Vagina (tissue), 2 donors: ENCODE measurements at regions not wholly inside any gene's neighbourhood (a gene's known extent, or its start where the extent isn't known, plus 50 kb on each side); places are given as distances from the start of the nearest gene placed in this dataset.

Source experiments
- DNase-seq, 2 donors: peaks; one replicate each; pipeline ENCODE4 v3.0.0-alpha.2; 2017; ENCODE audit errors: extremely low spot score in 2 of 2
- H3K27ac ChIP-seq: fragments of 200-600 bp; sonication (generic); one replicate; pipeline ENCODE4 v1.5.1; 2019
- H3K27me3 ChIP-seq: fragments of 200-600 bp; sonication (generic); one replicate; pipeline ENCODE4 v1.5.1; 2019
- H3K36me3 ChIP-seq, 2 donors: fragments of 200-600 bp; sonication (generic); one replicate each; pipeline ENCODE4 v1.5.1; 2017 to 2019
- H3K4me1 ChIP-seq: fragments of 200-600 bp; sonication (generic); one replicate; pipeline ENCODE4 v1.5.1; 2019
- H3K4me3 ChIP-seq, 2 donors: fragments of 200-600 bp; sonication (generic); 1 replicate in 1 of 2; 2 replicates in 1 of 2; pipeline ENCODE4 v1.5.1; 2016 to 2019
- H3K9me3 ChIP-seq: fragments of 200-600 bp; sonication (generic); one replicate; pipeline ENCODE4 v1.5.1; 2019
- POLR2A ChIP-seq, 2 donors: fragments of 450-650 bp; IDR thresholded peaks; one replicate each; pipeline ENCODE4 v1.6.1; 2017; ENCODE audit warnings: antibody characterized with exemption in 2 of 2, mild to moderate bottlenecking in 2 of 2, moderate library complexity in 2 of 2
- POLR2AphosphoS5 ChIP-seq, 2 donors: sonication (generic); formaldehyde crosslinking; IDR thresholded peaks; one replicate each; pipeline ENCODE4 v1.9.0; 2017; ENCODE audit warnings: antibody characterized with exemption in 2 of 2, mild to moderate bottlenecking in 2 of 2, low read depth in 1 of 2; ENCODE audit not compliant: insufficient read depth in 1 of 2
- intact Hi-C: fragments of 100-400 bp; cut with DNase I; formaldehyde crosslinking; loops from one replicate; pipeline ENCODE4 v1.15.1; 2023
- TF ChIP-seq, protein P1 (sequence below), 3 experiments: fragments of 450-650 bp in 2 of 3; fragments of 200-600 bp in 1 of 3; sonication (generic) in 1 of 3; IDR thresholded peaks; one replicate each; pipeline ENCODE4 v1.5.1; 2017 to 2019; ENCODE audit warnings: antibody characterized with exemption in 3 of 3, mild to moderate bottlenecking in 2 of 3, moderate library complexity in 2 of 3

DNA sequence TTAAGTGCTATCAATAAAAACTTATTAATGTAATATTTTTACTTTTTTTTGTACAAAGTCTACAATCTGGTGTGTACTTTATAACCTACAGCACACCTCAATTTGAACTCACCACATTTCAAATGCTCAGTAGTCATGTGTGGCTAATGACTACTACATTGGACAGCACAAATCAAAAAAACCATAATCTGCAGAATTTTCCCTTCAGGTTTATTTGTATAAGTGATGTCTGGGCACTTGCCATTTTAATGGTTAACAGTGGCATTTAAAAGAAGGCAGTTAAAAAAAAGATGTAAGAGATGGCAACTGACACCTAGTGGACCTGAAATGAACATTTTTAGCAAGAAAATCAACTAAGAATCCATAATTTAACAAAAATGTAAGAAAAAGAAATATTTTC is 124.6 kb upstream of the NRBF2 start:
- no peaks in the 10 kb centered on the region for H3K27me3 ChIP-seq
- H3K9me3 ChIP-seq: no peaks in the 10 kb centered on the region
- TF ChIP-seq, protein P1, sequence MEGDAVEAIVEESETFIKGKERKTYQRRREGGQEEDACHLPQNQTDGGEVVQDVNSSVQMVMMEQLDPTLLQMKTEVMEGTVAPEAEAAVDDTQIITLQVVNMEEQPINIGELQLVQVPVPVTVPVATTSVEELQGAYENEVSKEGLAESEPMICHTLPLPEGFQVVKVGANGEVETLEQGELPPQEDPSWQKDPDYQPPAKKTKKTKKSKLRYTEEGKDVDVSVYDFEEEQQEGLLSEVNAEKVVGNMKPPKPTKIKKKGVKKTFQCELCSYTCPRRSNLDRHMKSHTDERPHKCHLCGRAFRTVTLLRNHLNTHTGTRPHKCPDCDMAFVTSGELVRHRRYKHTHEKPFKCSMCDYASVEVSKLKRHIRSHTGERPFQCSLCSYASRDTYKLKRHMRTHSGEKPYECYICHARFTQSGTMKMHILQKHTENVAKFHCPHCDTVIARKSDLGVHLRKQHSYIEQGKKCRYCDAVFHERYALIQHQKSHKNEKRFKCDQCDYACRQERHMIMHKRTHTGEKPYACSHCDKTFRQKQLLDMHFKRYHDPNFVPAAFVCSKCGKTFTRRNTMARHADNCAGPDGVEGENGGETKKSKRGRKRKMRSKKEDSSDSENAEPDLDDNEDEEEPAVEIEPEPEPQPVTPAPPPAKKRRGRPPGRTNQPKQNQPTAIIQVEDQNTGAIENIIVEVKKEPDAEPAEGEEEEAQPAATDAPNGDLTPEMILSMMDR (IDR thresholded peaks at IDR 0.05): no peak
- TF ChIP-seq POLR2A (IDR thresholded peaks at IDR 0.05) (no peak), POLR2AphosphoS5 (IDR thresholded peaks at IDR 0.05; ENCODE audit: insufficient read depth in 1 of 2, low read depth in 1 of 2) (no peak)
- intact Hi-C loops: no loop called here
- no peaks in the 10 kb centered on the region for H3K4me1 ChIP-seq
- DNase-seq: no peak
- H3K4me3 ChIP-seq: no peak overlapping the region
- H3K36me3 ChIP-seq: no peaks in the 10 kb centered on the region
- H3K27ac ChIP-seq: no peak overlapping the region

DNA sequence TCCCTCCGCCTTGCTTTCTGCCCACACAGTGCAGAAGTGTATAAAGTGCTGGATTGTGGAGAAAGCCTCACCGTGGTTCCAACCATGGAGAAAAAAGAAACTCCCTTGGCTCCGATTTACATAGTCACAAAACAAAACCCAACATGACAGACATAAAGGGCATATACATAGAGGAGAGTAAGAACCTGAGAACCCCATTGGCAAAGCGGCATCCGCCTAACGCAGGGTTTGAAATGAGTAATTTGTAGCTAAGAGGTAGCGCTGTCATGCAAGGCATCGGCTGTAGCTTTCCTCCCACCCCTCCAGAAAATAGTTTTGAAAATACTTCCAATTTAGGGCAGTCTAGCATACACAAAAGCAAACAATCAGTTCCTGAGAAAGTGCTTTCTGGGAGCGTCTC is 126.0 kb upstream of the NRBF2 start:
- Histone ChIP-seq H3K4me3 (no peak overlapping the region), H3K9me3 (no peaks in the 10 kb centered on the region), H3K36me3 (no peaks in the 10 kb centered on the region), H3K27ac (no peak overlapping the region), H3K27me3 (no peaks in the 10 kb centered on the region), H3K4me1 (no peaks in the 10 kb centered on the region)
- DNase-seq: no peak
- TF ChIP-seq POLR2A (IDR thresholded peaks at IDR 0.05): no peak
- TF ChIP-seq POLR2AphosphoS5 (IDR thresholded peaks at IDR 0.05; ENCODE audit: insufficient read depth in 1 of 2, low read depth in 1 of 2): no peak
- TF ChIP-seq, protein P1 (IDR thresholded peaks at IDR 0.05): no peak
- intact Hi-C loops: no loop called here

DNA sequence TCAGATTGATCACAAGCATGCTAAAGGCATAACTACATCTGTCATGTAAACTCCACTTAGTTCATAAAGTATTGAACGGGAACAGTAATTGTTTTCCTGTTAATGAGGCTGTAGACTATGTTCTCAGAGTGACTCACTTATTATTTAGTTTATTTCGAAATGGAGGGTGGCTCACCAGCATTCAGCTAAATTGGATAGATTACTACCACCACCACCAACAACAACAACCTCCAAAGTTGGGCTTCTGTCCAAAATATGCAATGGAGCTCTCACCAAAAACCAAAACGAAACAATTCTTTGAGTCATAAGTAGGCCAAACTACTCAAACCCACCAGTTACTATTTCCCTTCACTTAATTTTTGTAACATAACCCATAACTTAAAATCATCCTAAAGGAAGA is 127.9 kb upstream of the NRBF2 start:
- DNase-seq: no peak
- H3K9me3 ChIP-seq: no peaks in the 10 kb centered on the region
- no peak overlapping the region for H3K4me3 ChIP-seq
- no peak overlapping the region for H3K27ac ChIP-seq
- intact Hi-C loops: no loop called here
- TF ChIP-seq, protein P1 (IDR thresholded peaks at IDR 0.05): no peak
- TF ChIP-seq POLR2A (IDR thresholded peaks at IDR 0.05) (no peak), POLR2AphosphoS5 (IDR thresholded peaks at IDR 0.05; ENCODE audit: insufficient read depth in 1 of 2, low read depth in 1 of 2) (no peak)
- H3K36me3 ChIP-seq: no peaks in the 10 kb centered on the region
- H3K4me1 ChIP-seq: no peaks in the 10 kb centered on the region
- H3K27me3 ChIP-seq: no peaks in the 10 kb centered on the region

DNA sequence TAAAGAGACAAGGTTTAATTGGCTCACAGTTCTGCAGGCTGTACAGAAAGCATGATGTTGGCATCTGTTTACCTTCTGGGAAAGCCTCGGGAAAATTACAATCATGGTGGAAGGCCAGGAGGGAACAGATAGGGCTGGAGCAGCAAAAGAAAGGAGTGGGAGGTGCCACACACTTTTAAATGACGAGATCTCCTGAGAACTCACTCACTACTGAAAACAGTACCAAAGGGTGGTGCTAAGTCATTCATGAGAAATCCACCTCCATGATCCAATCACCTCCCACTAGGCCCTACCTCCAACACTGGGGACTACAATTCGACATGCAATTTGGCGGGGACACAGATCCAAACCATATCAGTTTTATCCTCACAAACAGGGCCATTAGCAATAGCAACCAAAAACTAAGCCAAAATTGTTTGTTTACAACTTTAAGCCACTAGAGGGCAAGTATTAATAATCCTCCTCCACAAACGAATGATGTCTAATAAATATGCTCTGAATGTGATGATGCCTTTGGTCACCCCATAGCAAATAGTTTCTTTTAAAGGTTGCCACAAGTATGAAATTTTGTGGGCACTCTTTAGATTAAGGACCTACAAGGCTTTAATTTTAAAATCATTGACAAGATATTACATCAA is 129.2 kb upstream of the NRBF2 start:
- Histone ChIP-seq H3K27me3 (no peaks in the 10 kb centered on the region), H3K4me3 (no peak overlapping the region), H3K27ac (no peak overlapping the region), H3K9me3 (no peaks in the 10 kb centered on the region), H3K4me1 (no peaks in the 10 kb centered on the region), H3K36me3 (no peaks in the 10 kb centered on the region)
- intact Hi-C loops: no loop called here
- no peak for DNase-seq
- no peak for TF ChIP-seq POLR2AphosphoS5 (IDR thresholded peaks at IDR 0.05; ENCODE audit: insufficient read depth in 1 of 2, low read depth in 1 of 2)
- TF ChIP-seq, protein P1 (IDR thresholded peaks at IDR 0.05): no peak
- no peak for TF ChIP-seq POLR2A (IDR thresholded peaks at IDR 0.05)

DNA sequence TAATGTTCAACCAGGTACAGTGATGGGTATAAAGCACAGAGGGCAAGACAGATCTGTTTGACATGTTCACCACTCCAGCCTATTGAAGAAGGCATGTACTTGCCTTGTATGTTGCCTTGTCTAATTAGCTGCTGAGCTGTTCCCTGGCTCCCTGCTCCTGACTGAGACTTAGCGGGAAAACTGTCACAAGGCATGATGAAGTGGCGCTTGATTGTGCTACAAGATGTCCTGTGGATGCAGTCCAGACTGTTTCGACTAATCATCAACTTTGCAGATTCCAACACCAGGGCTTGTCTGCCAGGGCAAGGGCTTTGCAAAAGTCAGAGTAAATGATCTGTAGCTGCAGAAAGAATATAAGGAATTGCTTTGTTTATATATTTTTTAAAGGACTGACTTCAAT is 136.2 kb upstream of the NRBF2 start:
- DNase-seq: no peak
- H3K27ac ChIP-seq: no peak overlapping the region
- no peak overlapping the region for H3K4me3 ChIP-seq
- H3K9me3 ChIP-seq: no peaks in the 10 kb centered on the region
- H3K27me3 ChIP-seq: no peaks in the 10 kb centered on the region
- no peaks in the 10 kb centered on the region for H3K4me1 ChIP-seq
- no peaks in the 10 kb centered on the region for H3K36me3 ChIP-seq
- TF ChIP-seq POLR2A (IDR thresholded peaks at IDR 0.05) (no peak), POLR2AphosphoS5 (IDR thresholded peaks at IDR 0.05; ENCODE audit: insufficient read depth in 1 of 2, low read depth in 1 of 2) (no peak)
- TF ChIP-seq, protein P1 (IDR thresholded peaks at IDR 0.05): no peak
- intact Hi-C loops: no loop called here
